HG02870 (cell line): ENCODE measurements at regions not wholly inside any gene's neighbourhood (a gene's known extent, or its start where the extent isn't known, plus 50 kb on each side); places are given as distances from the start of the nearest gene placed in this dataset.
"Not testable (repeated sequence)": the region's sequence is repeated elsewhere in the genome, so short reads cannot be mapped to it uniquely, and the experiment has no call there.

Experiments
- ATAC-seq: cut with Tn5 transposase; IDR thresholded peaks from one replicate; pipeline ENCODE4 v1.9.1; 2021; ENCODE audit warnings: mild to moderate bottlenecking, moderate library complexity; ENCODE audit not compliant: unreplicated experiment

GRCh38 chr2:196276421-196276820 is 105.0 kb upstream of the STK17B start:
- ATAC-seq: no peak

GRCh38 chr2:196277002-196277401 is 105.6 kb upstream of the STK17B start:
- ATAC-seq: no peak

GRCh38 chr2:196278491-196278911 is 107.1 kb upstream of the STK17B start:
- no peak for ATAC-seq

- ATAC-seq: no peak
Observed at GRCh38 chr2:196279541-196279940, 108.2 kb upstream of the STK17B start.

- no peak for ATAC-seq
Observed at GRCh38 chr2:196284144-196284844, 112.9 kb upstream of the STK17B start.

- ATAC-seq: no peak
Observed at GRCh38 chr2:196284866-196285557, 113.6 kb upstream of the STK17B start.

GRCh38 chr2:196286821-196287220 is 115.4 kb upstream of the STK17B start:
- peak; percentile 55 for ATAC-seq

- ATAC-seq: no peak
Observed at GRCh38 chr2:196287523-196287922, 116.1 kb upstream of the STK17B start.

- ATAC-seq: no peak
Observed at GRCh38 chr2:196288006-196288538, 116.7 kb upstream of the STK17B start.

- peak; percentile 41 for ATAC-seq
Observed at GRCh38 chr2:196289000-196289399, 117.6 kb upstream of the STK17B start.

- ATAC-seq: no peak
Observed at GRCh38 chr2:196290136-196290535, 118.8 kb upstream of the STK17B start.

GRCh38 chr2:196290569-196290968 is 119.2 kb upstream of the STK17B start:
- no peak for ATAC-seq

- ATAC-seq: no peak
Observed at GRCh38 chr2:196291426-196291825, 120.0 kb upstream of the STK17B start.

- no peak for ATAC-seq
Observed at GRCh38 chr2:196291873-196292800, 120.8 kb upstream of the STK17B start.

GRCh38 chr2:196293751-196294515 is 122.6 kb upstream of the STK17B start:
- ATAC-seq: no peak

- ATAC-seq: no peak
Observed at GRCh38 chr2:196294516-196294909, 123.1 kb upstream of the STK17B start.

- ATAC-seq: no peak
Observed at GRCh38 chr2:196295005-196295404, 123.6 kb upstream of the STK17B start.

- not testable (repeated sequence) for ATAC-seq
Observed at GRCh38 chr2:196298106-196298723, 126.8 kb upstream of the STK17B start.

- no peak for ATAC-seq
Observed at GRCh38 chr2:196307775-196308305, 136.5 kb upstream of the STK17B start.

- ATAC-seq: no peak
Observed at GRCh38 chr2:196309691-196310090, 138.3 kb upstream of the STK17B start.
